HuH-7.5 (cell line): ENCODE measurements at regions not wholly inside any gene's neighbourhood (a gene's known extent, or its start where the extent isn't known, plus 50 kb on each side); places are given as distances from the start of the nearest gene placed in this dataset.

ENCODE experiments used
- DNase-seq: peaks from one replicate; pipeline ENCODE4 v3.0.0; 2011; ENCODE audit warnings: low spot score

- DNase-seq, result no peak
Observed at GRCh38 chr10:44301781-44302355, 83.0 kb downstream of the CXCL12 start.

GRCh38 chr10:44300666-44301649, 83.9 kb downstream of the CXCL12 start:
- DNase-seq, result peak; percentile 16

GRCh38 chr10:44298713-44299112, 86.2 kb downstream of the CXCL12 start:
- DNase-seq, result no peak

- DNase-seq, result no peak
Observed at GRCh38 chr10:44297963-44298362, 86.9 kb downstream of the CXCL12 start.

- DNase-seq, result no peak
Observed at GRCh38 chr10:44295644-44296241, 89.2 kb downstream of the CXCL12 start.

- no peak for DNase-seq
Observed at GRCh38 chr10:44294726-44295412, 90.0 kb downstream of the CXCL12 start.

- no peak for DNase-seq
Observed at GRCh38 chr10:44293842-44294241, 91.1 kb downstream of the CXCL12 start.

GRCh38 chr10:44293306-44293778, 91.6 kb downstream of the CXCL12 start:
- DNase-seq, result no peak

GRCh38 chr10:44292390-44293002, 92.4 kb downstream of the CXCL12 start:
- DNase-seq, result no peak

- DNase-seq, result no peak
Observed at GRCh38 chr10:44291091-44291490, 93.8 kb downstream of the CXCL12 start.

- no peak for DNase-seq
Observed at GRCh38 chr10:44289125-44289524, 95.8 kb downstream of the CXCL12 start.

GRCh38 chr10:44287408-44287807, 97.5 kb downstream of the CXCL12 start:
- no peak for DNase-seq

- no peak for DNase-seq
Observed at GRCh38 chr10:44284198-44285084, 100.5 kb downstream of the CXCL12 start.

GRCh38 chr10:44282626-44283300, 102.1 kb downstream of the CXCL12 start:
- DNase-seq, result no peak

- DNase-seq, result no peak
Observed at GRCh38 chr10:44281662-44282061, 103.2 kb downstream of the CXCL12 start.

- no peak for DNase-seq
Observed at GRCh38 chr10:44281089-44281613, 103.7 kb downstream of the CXCL12 start.

GRCh38 chr10:44280226-44281014, 104.5 kb downstream of the CXCL12 start:
- DNase-seq, result no peak

GRCh38 chr10:44279426-44280126, 105.3 kb downstream of the CXCL12 start:
- no peak for DNase-seq
